Duodenal mucosa (tissue), 2 donors: ENCODE measurements at regions not wholly inside any gene's neighbourhood (a gene's known extent, or its start where the extent isn't known, plus 50 kb on each side); places are given as distances from the start of the nearest gene placed in this dataset.

Source experiments
- H3K27ac ChIP-seq: one replicate; pipeline ENCODE4 v1.7.0; 2013; ENCODE audit warnings: low read depth, low read length
- H3K27me3 ChIP-seq, 2 donors: one replicate each; pipeline ENCODE4 v1.7.0; 2013; ENCODE audit warnings: low read length in 2 of 2, control low read depth in 1 of 2; ENCODE audit not compliant: insufficient read depth in 2 of 2, control insufficient read depth in 1 of 2
- H3K36me3 ChIP-seq, 2 donors: one replicate each; pipeline ENCODE4 v1.7.0; 2013; ENCODE audit warnings: low read length in 2 of 2, control low read depth in 1 of 2; ENCODE audit not compliant: insufficient read depth in 2 of 2, control insufficient read depth in 1 of 2
- H3K4me1 ChIP-seq, 2 donors: one replicate each; pipeline ENCODE4 v1.7.0; 2013; ENCODE audit warnings: low read length in 2 of 2, control low read depth in 1 of 2; ENCODE audit not compliant: insufficient read depth in 2 of 2, control insufficient read depth in 1 of 2
- H3K4me3 ChIP-seq, 2 donors: one replicate each; pipeline ENCODE4 v1.7.0; 2013; ENCODE audit warnings: low read length in 2 of 2, low read depth in 1 of 2
- H3K9ac ChIP-seq, 2 donors: one replicate each; pipeline ENCODE4 v1.7.0; 2013; ENCODE audit warnings: low read length in 2 of 2, low read depth in 1 of 2
- H3K9me3 ChIP-seq, 2 donors: one replicate each; pipeline ENCODE4 v1.7.0; 2013; ENCODE audit warnings: low read length in 2 of 2, control low read depth in 1 of 2; ENCODE audit not compliant: control insufficient read depth in 1 of 2

DNA sequence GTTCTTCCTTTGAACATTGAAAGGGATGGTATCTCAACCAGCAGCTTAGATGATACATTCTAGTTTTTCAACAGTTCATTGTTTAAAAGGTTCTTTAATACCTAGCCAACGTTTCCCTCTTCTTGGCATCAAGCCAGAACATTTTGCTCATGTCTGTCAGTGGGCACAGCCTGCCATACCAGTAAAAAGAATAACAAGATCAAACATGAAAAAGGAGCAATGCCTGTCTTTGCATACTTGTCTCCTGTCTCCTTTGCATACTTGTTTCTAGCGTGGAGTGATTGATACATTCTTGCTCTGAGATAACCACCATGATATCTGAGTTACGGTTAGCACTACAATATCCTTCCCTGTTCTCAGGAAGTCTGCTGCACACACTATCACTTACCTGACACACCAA lies 248.6 kb upstream of the DAPK1 start:
- Histone ChIP-seq H3K4me1 (no peaks in the 10 kb centered on the region), H3K36me3 (no peaks in the 10 kb centered on the region), H3K27me3 (no peaks in the 10 kb centered on the region), H3K9me3 (no peaks in the 10 kb centered on the region), H3K27ac (no peak overlapping the region), H3K9ac (no peak overlapping the region), H3K4me3 (no peak overlapping the region)

DNA sequence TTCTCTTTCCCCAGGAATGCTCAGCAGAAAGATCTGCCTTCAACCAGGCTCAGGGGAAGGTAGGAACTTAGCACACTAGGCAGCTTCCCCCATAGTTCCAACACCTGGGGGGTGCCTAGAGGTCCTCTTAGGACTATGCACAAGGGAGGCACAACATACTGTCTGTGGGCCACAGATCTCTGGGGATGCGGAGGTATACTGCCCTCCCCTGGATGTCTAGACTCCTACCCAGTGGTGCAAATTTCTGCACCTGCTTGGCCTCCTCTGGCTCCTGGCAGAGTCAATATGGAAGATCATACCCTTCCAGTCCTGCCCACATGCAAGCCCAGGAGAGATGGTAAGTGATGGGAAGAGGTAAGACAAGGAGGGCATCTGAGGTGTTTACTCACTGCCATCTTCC lies 247.5 kb upstream of the DAPK1 start:
- Histone ChIP-seq H3K36me3 (no peaks in the 10 kb centered on the region), H3K4me3 (no peak overlapping the region), H3K27me3 (peaks cover 0 to under 1% of the 10 kb centered on the region in 2 donors), H3K4me1 (no peaks in the 10 kb centered on the region), H3K9ac (no peak overlapping the region), H3K9me3 (no peaks in the 10 kb centered on the region), H3K27ac (no peak overlapping the region)

DNA sequence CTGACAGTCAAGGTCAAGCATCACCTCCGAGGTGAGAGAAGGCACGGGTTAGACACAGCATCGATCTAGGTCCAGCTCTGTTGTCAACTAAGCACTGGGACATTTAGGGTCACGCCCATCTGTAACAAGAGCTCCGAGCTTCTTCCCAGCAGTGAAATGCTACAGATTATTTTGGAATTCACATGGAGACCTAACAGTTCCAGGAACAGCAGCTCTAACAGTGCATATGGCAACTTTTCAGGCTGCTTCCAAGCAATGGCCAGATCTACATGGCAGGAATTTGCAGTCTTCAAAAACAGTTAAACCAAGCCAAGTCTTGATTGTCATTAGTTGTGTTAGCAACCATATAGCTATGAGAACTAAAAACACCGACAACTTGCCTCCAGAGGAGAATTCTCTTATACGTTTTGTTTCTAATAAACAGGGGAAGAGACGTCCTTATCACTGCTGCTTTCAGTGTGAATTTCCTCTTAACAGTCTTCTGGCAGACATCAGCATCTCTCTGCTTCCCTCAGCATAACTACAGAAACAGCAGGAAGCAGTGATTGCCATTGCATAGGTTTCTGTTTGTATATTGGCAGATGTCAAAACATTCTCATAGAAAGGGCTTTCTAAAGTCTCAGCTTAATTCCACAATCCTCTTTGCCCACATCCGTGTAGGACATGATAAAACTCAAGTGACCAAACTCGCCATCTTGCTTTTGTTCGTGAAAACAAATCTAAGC lies 242.1 kb upstream of the DAPK1 start:
- no peaks in the 10 kb centered on the region for H3K36me3 ChIP-seq
- no peak overlapping the region for H3K9ac ChIP-seq
- H3K4me1 ChIP-seq, result no peaks in the 10 kb centered on the region
- H3K27me3 ChIP-seq, result peaks cover 0 to 2% of the 10 kb centered on the region in 2 donors
- no peaks in the 10 kb centered on the region for H3K9me3 ChIP-seq
- H3K27ac ChIP-seq, result no peak overlapping the region
- H3K4me3 ChIP-seq, result no peak overlapping the region

DNA sequence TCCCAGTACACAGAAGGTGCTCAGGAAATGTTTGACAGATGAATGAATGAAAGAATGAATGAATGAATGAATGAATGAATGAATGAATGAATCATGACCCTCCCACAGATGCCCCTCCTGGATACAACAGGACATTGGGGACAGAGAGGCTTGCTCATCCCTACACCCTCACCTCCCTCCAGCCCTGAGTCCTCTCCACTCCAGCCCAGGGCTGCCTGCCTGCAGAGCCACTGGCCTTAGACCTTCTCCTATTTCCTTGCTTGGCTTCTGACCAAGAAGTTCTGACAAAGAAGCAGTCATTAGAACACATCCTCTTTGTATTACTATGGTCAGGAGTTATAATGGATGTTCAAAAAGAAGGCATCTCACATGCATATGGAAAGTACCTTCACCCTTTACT lies 240.7 kb upstream of the DAPK1 start:
- Histone ChIP-seq H3K9me3 (no peaks in the 10 kb centered on the region), H3K27ac (no peak overlapping the region), H3K36me3 (no peaks in the 10 kb centered on the region), H3K4me3 (no peak overlapping the region), H3K4me1 (no peaks in the 10 kb centered on the region), H3K9ac (no peak overlapping the region), H3K27me3 (peaks cover 0 to 2% of the 10 kb centered on the region in 2 donors)

DNA sequence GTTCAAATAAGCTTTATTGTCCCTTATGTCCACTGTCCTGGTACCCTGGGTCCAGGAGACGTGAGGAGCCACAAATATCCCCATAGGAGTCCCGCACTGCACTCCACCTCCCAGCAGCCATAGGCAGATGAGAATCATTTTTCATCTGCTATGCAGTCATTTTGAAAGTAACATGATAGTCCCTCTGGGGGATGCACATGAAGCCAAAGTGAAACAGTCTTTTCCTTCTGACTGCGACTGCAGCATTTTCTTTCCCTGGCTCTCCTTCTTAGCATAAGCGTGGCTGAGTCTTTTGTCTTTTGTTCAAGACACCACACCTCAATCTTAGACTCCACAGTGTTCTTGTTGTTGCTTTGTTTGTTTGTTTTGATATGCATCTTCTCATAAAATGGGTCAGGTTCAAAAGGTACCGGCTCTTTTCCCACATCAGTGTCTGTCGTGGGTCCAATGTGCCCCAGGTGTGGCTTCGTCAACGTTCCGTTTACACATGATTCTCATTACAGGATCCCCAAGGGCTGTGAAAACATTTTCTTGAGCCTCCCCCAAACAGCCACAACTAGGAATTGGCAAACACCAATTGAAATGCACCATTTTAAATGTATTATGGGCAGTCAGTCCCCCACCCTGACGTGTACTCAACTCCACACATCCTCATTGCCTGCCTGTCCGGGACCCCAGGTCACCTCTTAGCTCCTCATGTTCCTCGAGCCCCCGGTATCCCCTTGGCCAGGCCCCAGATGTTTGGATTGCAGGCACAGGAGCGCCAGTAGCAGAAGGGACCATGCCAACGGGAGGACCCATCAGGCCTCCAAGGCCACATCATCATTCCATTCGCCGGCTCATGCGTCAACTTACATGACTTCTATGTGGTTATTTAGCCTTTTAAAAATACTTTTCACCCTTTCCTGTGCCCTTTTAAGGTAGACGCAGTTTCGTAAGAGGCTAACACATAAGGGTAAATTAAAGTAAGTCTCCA lies 237.8 kb upstream of the DAPK1 start:
- no peak overlapping the region for H3K4me3 ChIP-seq
- no peak overlapping the region for H3K9ac ChIP-seq
- H3K36me3 ChIP-seq, result no peaks in the 10 kb centered on the region
- no peaks in the 10 kb centered on the region for H3K9me3 ChIP-seq
- no peaks in the 10 kb centered on the region for H3K4me1 ChIP-seq
- H3K27ac ChIP-seq, result no peak overlapping the region
- peaks cover 0 to 2% of the 10 kb centered on the region in 2 donors for H3K27me3 ChIP-seq

DNA sequence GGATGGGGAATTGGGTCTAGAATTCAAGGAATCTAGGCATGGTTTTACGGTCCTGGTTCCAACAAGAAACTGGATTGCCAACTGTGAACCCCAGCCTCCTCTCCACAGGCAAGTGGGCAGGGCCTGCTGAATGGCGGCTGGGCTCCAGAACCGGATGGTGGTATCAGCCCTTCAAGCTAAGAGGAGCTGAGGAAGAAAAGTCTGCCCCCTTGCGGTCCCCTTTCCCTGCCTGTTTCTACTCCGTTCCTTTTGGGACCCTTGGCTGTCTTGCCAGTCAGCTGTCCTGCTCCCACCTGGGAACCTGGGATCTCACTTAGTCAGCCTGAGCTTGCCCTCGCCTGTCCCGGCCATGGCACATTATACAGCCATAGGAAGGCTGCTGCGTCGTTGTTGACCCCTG lies 234.4 kb upstream of the DAPK1 start:
- Histone ChIP-seq H3K4me1 (no peaks in the 10 kb centered on the region), H3K27me3 (no peaks in the 10 kb centered on the region), H3K9ac (no peak overlapping the region), H3K9me3 (no peaks in the 10 kb centered on the region), H3K27ac (no peak overlapping the region), H3K4me3 (no peak overlapping the region), H3K36me3 (no peaks in the 10 kb centered on the region)

DNA sequence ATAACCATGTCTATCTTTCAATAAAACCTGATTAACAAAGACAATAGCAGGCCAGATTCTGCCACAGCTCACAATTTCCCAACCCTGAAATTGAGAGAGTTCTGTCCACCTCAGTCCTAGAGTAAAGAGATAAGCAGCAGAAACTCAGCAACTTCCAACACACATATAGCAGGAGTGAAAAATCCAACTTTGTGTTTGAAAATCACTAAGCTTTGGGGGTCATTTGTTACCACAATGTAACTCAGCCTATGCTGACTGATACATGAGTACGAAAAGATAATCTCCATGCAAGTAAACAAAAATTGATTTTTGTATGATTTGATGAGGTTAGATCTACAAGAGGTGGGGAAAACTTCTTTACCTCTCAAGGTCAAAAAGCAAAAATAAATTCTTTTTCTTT lies 231.0 kb upstream of the DAPK1 start:
- Histone ChIP-seq H3K27ac (no peak overlapping the region), H3K4me3 (no peak overlapping the region), H3K27me3 (no peaks in the 10 kb centered on the region), H3K36me3 (no peaks in the 10 kb centered on the region), H3K9me3 (no peaks in the 10 kb centered on the region), H3K9ac (no peak overlapping the region), H3K4me1 (peaks cover 4 to 6% of the 10 kb centered on the region in 2 donors)

DNA sequence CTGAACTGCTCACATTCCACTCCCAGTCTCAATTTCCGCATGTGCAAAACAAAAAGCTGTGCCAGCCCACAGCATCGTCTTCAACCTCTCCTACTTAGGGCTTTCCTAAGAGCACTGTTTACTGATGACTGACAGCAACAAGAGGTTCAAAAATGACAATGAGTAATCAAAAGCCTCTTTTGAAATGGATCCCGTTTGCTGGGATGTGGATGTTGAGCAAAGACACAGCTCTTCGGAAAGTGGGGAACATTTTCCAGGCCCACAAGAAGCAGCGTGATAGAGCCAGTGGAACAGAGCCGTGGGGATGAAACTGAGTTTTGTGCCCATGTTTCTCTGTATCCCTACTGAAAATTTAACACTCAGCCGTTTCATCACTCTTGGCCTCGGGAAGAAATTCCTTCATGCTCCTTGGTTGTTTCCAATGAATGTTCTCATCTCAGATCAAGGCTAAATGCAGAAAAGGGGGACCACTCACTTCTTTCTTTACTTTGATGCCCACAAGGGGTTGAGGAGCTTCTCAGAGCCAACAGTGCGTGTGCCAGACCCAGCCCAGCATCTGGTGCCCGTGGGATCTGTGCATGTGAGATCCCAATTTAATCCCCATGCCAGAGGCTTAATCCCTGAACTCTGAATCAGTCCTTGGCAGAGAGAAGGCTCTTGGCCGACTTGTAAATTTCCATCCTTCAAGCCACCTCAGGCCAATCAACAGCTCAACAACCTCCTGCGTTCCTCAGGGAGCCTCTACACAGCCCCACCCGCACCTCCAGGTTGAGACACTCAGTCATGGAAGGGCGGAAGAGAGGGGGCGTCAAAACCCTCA lies 230.2 kb upstream of the DAPK1 start:
- H3K27ac ChIP-seq, result no peak overlapping the region
- H3K9me3 ChIP-seq, result no peaks in the 10 kb centered on the region
- peaks cover 4 to 6% of the 10 kb centered on the region in 2 donors for H3K4me1 ChIP-seq
- no peaks in the 10 kb centered on the region for H3K36me3 ChIP-seq
- H3K9ac ChIP-seq, result no peak overlapping the region
- no peaks in the 10 kb centered on the region for H3K27me3 ChIP-seq
- no peak overlapping the region for H3K4me3 ChIP-seq

DNA sequence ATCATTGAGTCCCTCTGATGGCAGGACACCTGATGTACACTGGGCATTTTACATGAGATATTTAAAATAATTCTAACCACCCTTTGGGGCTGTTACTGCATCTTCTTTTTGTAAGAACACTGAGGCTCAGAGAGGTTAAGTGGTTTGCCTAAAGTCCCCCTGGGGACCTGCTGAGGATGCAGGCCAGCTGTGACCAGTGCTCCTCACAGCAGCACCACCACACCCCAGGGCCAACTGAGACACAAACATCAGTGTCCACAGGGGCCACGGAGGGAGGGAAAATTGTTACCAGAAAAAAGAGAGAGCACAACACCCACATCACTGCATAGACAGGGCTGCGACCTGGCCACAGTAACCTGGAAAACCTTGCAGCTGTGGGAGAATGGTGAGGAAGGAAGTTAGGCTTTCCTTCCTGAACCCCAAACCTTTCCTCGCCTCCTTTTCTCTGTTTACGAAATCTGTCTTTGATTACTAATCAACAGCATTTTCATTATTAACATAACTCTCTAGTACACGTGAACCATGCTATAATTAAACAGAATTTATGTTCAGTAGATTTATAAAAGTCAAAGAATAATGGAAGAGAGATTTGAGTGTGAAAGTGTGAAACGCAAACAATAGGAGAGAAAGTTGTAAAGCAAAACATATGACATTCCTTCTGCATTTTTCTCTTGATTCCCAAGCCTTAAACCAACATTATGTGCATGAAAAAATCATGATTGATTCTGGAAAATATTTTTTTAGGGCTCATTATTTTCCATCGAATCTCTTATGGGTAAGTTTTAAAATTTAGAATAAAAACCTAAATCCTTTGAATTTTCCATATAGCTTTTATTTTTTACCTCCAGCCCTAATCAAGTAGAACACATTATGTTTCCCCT lies 228.1 kb upstream of the DAPK1 start:
- H3K27ac ChIP-seq, result no peak overlapping the region
- H3K4me1 ChIP-seq, result peaks cover 4 to 6% of the 10 kb centered on the region in 2 donors
- no peak overlapping the region for H3K9ac ChIP-seq
- no peaks in the 10 kb centered on the region for H3K27me3 ChIP-seq
- no peak overlapping the region for H3K4me3 ChIP-seq
- no peaks in the 10 kb centered on the region for H3K36me3 ChIP-seq
- H3K9me3 ChIP-seq, result no peaks in the 10 kb centered on the region
